Fibroblast of villous mesenchyme (primary cell): ENCODE measurements at regions not wholly inside any gene's neighbourhood (a gene's known extent, or its start where the extent isn't known, plus 50 kb on each side); places are given as distances from the start of the nearest gene placed in this dataset.

Source experiments
- DNase-seq: peaks from one replicate; pipeline ENCODE4 v3.0.0-alpha.2; 2010; ENCODE audit warnings: low read depth
- H3K4me3 ChIP-seq: 2 replicates; pipeline ENCODE4 v1.5.1; 2011; ENCODE audit warnings: low read depth, mild to moderate bottlenecking, low read length
- CTCF ChIP-seq: IDR thresholded peaks from 2 replicates; pipeline ENCODE4 v1.5.1; 2012; ENCODE audit warnings: low read depth, mild to moderate bottlenecking, low read length; ENCODE audit not compliant: insufficient read depth

- DNase-seq = no peak
- H3K4me3 ChIP-seq = no peak overlapping the region
- no peak for TF ChIP-seq CTCF
Measured at GRCh38 chr2:8626572-8626971, 55.3 kb upstream of the ID2 start.

DNA sequence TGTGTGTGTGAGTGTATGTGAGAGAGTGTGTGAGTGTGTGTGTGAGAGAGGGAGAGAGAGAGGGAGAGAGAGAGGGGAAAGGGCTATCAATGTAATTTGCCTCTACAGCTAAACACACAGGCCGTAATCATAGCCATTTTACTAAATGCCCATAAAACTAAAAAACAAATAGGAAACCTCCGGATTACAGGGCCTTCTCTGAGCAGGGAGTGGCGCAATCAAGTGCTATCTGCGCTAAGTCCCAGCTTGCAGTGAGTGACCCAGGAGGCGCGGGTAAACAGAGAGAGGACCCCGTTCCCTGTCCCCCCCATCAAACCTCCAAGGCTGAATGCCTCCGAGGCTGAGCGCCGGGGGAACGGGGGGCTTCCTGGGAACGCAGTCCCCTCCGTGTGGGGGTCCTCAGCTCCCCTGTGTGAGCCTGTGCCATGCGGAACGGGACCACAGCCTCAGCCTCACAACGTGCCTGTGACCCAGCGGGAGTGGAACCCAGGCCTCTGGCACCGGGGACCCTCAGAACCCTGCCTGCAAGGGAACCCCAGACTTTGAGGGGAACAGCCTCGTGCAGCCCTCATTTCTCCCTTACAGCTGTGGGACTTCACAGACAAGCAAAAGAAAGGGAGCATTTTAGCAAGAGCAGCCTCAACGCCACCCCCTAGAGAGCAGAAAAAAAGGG lies 54.7 kb upstream of the ID2 start:
- TF ChIP-seq CTCF = no peak
- peak; percentile 56 for DNase-seq
- no peak overlapping the region for H3K4me3 ChIP-seq

GRCh38 chr2:8627692-8628085 lies 54.2 kb upstream of the ID2 start:
- TF ChIP-seq CTCF = no peak
- H3K4me3 ChIP-seq = no peak overlapping the region
- DNase-seq = no peak

- no peak for TF ChIP-seq CTCF
- DNase-seq = no peak
- no peak overlapping the region for H3K4me3 ChIP-seq
Measured at GRCh38 chr2:8628179-8628865, 53.5 kb upstream of the ID2 start.

GRCh38 chr2:8628866-8629209 lies 53.0 kb upstream of the ID2 start:
- TF ChIP-seq CTCF = no peak
- H3K4me3 ChIP-seq = no peak overlapping the region
- no peak for DNase-seq

GRCh38 chr2:8629402-8629801 lies 52.5 kb upstream of the ID2 start:
- DNase-seq = no peak
- no peak overlapping the region for H3K4me3 ChIP-seq
- no peak for TF ChIP-seq CTCF
